Ovary (tissue), 3 donors: ENCODE measurements at regions not wholly inside any gene's neighbourhood (a gene's known extent, or its start where the extent isn't known, plus 50 kb on each side); places are given as distances from the start of the nearest gene placed in this dataset.

Experiments used
- EP300 ChIP-seq: sonication (generic); formaldehyde crosslinking; IDR thresholded peaks from one replicate; pipeline ENCODE4 v1.6.1; 2017; ENCODE audit warnings: antibody characterized with exemption
- TF ChIP-seq, protein P1 (sequence below), 3 donors: fragments of 450-650 bp in 2 of 3; fragments of 200-600 bp in 1 of 3; IDR thresholded peaks; one replicate each; pipeline versions ENCODE4 v1.5.1 to v1.8.0; 2016 to 2022; ENCODE audit warnings: antibody characterized with exemption in 3 of 3, mild to moderate bottlenecking in 1 of 3
- donor health status: DM: no; HTN: no; CAD: no.

GRCh38 chr6:137782166-137783039 is 84.7 kb upstream of the TNFAIP3 start:
- TF ChIP-seq EP300, result no peak
- TF ChIP-seq, protein P1, sequence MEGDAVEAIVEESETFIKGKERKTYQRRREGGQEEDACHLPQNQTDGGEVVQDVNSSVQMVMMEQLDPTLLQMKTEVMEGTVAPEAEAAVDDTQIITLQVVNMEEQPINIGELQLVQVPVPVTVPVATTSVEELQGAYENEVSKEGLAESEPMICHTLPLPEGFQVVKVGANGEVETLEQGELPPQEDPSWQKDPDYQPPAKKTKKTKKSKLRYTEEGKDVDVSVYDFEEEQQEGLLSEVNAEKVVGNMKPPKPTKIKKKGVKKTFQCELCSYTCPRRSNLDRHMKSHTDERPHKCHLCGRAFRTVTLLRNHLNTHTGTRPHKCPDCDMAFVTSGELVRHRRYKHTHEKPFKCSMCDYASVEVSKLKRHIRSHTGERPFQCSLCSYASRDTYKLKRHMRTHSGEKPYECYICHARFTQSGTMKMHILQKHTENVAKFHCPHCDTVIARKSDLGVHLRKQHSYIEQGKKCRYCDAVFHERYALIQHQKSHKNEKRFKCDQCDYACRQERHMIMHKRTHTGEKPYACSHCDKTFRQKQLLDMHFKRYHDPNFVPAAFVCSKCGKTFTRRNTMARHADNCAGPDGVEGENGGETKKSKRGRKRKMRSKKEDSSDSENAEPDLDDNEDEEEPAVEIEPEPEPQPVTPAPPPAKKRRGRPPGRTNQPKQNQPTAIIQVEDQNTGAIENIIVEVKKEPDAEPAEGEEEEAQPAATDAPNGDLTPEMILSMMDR (IDR thresholded peaks at IDR 0.05), result no peak
